Kidney (tissue), 13 donors: ENCODE measurements at regions not wholly inside any gene's neighbourhood (a gene's known extent, or its start where the extent isn't known, plus 50 kb on each side); places are given as distances from the start of the nearest gene placed in this dataset.

Source experiments
- DNase-seq, 5 donors: peaks; one replicate each; pipeline ENCODE4 v3.0.0-alpha.2; 2013 to 2020
- FAIRE-seq: peaks from 2 replicates; lab custom pipeline; 2012; peaks lifted over from hg19 to GRCh38; lab: Jason Lieb, UNC
- H3K27ac ChIP-seq, 2 donors: one replicate each; pipeline ENCODE4 v1.7.0; 2013; ENCODE audit warnings: low read depth in 2 of 2, low read length in 2 of 2, inconsistent platforms in 1 of 2
- H3K27me3 ChIP-seq: one replicate; pipeline ENCODE4 v1.7.1; 2013; ENCODE audit warnings: low read length, inconsistent platforms; ENCODE audit not compliant: control insufficient read depth, insufficient read depth
- H3K36me3 ChIP-seq, 3 donors: one replicate each; pipeline versions ENCODE4 v1.7.0 to v1.7.1; 2013; ENCODE audit warnings: low read length in 3 of 3, control low read depth in 1 of 3, inconsistent platforms in 1 of 3; ENCODE audit not compliant: insufficient read depth in 3 of 3, control insufficient read depth in 2 of 3
- H3K4me1 ChIP-seq, 3 donors: one replicate each; pipeline versions ENCODE4 v1.7.0 to v1.7.1; 2013; ENCODE audit warnings: low read length in 3 of 3, inconsistent platforms in 1 of 3, low read depth in 1 of 3; ENCODE audit not compliant: control insufficient read depth in 2 of 3, insufficient read depth in 2 of 3
- H3K4me3 ChIP-seq, 3 donors: one replicate each; pipeline versions ENCODE4 v1.7.0 to v1.8.1; 2013; ENCODE audit warnings: low read length in 3 of 3, control low read depth in 1 of 3, inconsistent platforms in 1 of 3
- H3K9ac ChIP-seq, 3 donors: one replicate each; pipeline versions ENCODE4 v1.7.0 to v1.7.1; 2013; ENCODE audit warnings: low read length in 3 of 3, control low read depth in 1 of 3, inconsistent platforms in 1 of 3
- H3K9me3 ChIP-seq, 3 donors: one replicate each; pipeline versions ENCODE4 v1.7.0 to v1.7.1; 2013; ENCODE audit warnings: low read length in 3 of 3, control low read depth in 1 of 3, inconsistent platforms in 1 of 3; ENCODE audit not compliant: control insufficient read depth in 2 of 3, insufficient read depth in 1 of 3
- CTCF ChIP-seq: IDR thresholded peaks from 3 replicates; pipeline ENCODE4 v1.5.1; 2012; ENCODE audit warnings: mild to moderate bottlenecking, moderate library complexity, borderline replicate concordance; ENCODE audit not compliant: insufficient read depth; ENCODE audit errors: extremely low read depth
- intact Hi-C: fragments of 100-400 bp; cut with DNase I; formaldehyde crosslinking; loops from one replicate; pipeline ENCODE4 v1.11.1; 2022
- donor health status: control.
- donor health status: control.
- donor health status: control.
- donor health status: control.
- donor health status: control.
- donor health status: DM: yes; HTN: yes; CAD: no.
- donor health status: Normal renal cell carcinoma (clear cell type).

GRCh38 chr11:112789481-112789880, 171.7 kb upstream of the NCAM1 start:
- Histone ChIP-seq H3K4me3 (no peak overlapping the region), H3K27me3 (no peaks in the 10 kb centered on the region), H3K36me3 (no peaks in the 10 kb centered on the region), H3K4me1 (no peaks in the 10 kb centered on the region), H3K9me3 (no peaks in the 10 kb centered on the region), H3K27ac (no peak overlapping the region), H3K9ac (no peak overlapping the region)
- intact Hi-C loops, result no loop called here
- TF ChIP-seq CTCF, result no peak
- no peak for DNase-seq
- FAIRE-seq, result no peak

- no peak for TF ChIP-seq CTCF
- DNase-seq (no peak), FAIRE-seq (no peak)
- Histone ChIP-seq H3K9ac (no peak overlapping the region), H3K27me3 (no peaks in the 10 kb centered on the region), H3K36me3 (no peaks in the 10 kb centered on the region), H3K9me3 (no peaks in the 10 kb centered on the region), H3K27ac (no peak overlapping the region), H3K4me1 (peaks cover 0 to under 1% (median 0%) of the 10 kb centered on the region in 3 donors), H3K4me3 (no peak overlapping the region)
- intact Hi-C loops, result no loop called here
Observed at GRCh38 chr11:112790286-112790685, 170.9 kb upstream of the NCAM1 start.

- intact Hi-C loops, result no loop called here
- no peak for FAIRE-seq
Observed at GRCh38 chr11:112792070-112792469, 169.2 kb upstream of the NCAM1 start.

More at GRCh38 chr11:112792070-112792469, 169.2 kb upstream of the NCAM1 start:
- H3K4me3 ChIP-seq, result no peak overlapping the region
- H3K9ac ChIP-seq, result no peak overlapping the region
- no peaks in the 10 kb centered on the region for H3K27me3 ChIP-seq
- H3K36me3 ChIP-seq, result no peaks in the 10 kb centered on the region
- DNase-seq, result no peak
- no peak for TF ChIP-seq CTCF
- H3K4me1 ChIP-seq, result peaks cover 7 to 12% (median 10%) of the 10 kb centered on the region in 3 donors
- no peaks in the 10 kb centered on the region for H3K9me3 ChIP-seq
- no peak overlapping the region for H3K27ac ChIP-seq
